Lower leg skin (tissue), 4 donors: ENCODE measurements at regions not wholly inside any gene's neighbourhood (a gene's known extent, or its start where the extent isn't known, plus 50 kb on each side); places are given as distances from the start of the nearest gene placed in this dataset.

Experiments used
- DNase-seq, 2 donors: peaks; one replicate each; pipeline ENCODE4 v3.0.0-alpha.2; 2019; ENCODE audit warnings: low spot score in 2 of 2
- H3K4me3 ChIP-seq: fragments of 200-600 bp; sonication (generic); 2 replicates; pipeline ENCODE4 v1.5.1; 2017; ENCODE audit warnings: mild to moderate bottlenecking, low read depth; ENCODE audit not compliant: poor library complexity, severe bottlenecking
- CTCF ChIP-seq, 3 donors: fragments of 450-650 bp; IDR thresholded peaks; one replicate each; pipeline ENCODE4 v1.5.1; 2016; ENCODE audit warnings: antibody characterized with exemption in 3 of 3, mild to moderate bottlenecking in 3 of 3, moderate library complexity in 2 of 3
- POLR2A ChIP-seq, 2 donors: fragments of 450-650 bp; IDR thresholded peaks; one replicate each; pipeline ENCODE4 v1.6.1; 2016 to 2017; ENCODE audit warnings: antibody characterized with exemption in 2 of 2, mild to moderate bottlenecking in 1 of 2, moderate library complexity in 1 of 2
- WGBS, 2 donors: methylation state at CpG; one replicate each; pipeline ENCODE4 v1.1.5; 2018; 5-methylcytosine and 5-hydroxymethylcytosine counted together
- intact Hi-C: fragments of 100-400 bp; cut with DNase I; formaldehyde crosslinking; loops from one replicate; pipeline ENCODE4 v1.15.0; 2023; ENCODE audit warnings: low total_unique reads

GRCh38 chr18:45329316-45329715, 286.0 kb upstream of the SLC14A2 start:
- TF ChIP-seq POLR2A (IDR thresholded peaks at IDR 0.05) (no peak), CTCF (IDR thresholded peaks at IDR 0.05) (no peak)
- intact Hi-C loops, result no loop called here
- no peak overlapping the region for H3K4me3 ChIP-seq
- DNase-seq, result no peak

- no peak overlapping the region for H3K4me3 ChIP-seq
- intact Hi-C loops, result no loop called here
- TF ChIP-seq CTCF (IDR thresholded peaks at IDR 0.05), result no peak
- TF ChIP-seq POLR2A (IDR thresholded peaks at IDR 0.05), result no peak
- 48% methylated on average over 2 of the region's 2 CpGs for WGBS, 2 donors
- DNase-seq, result no peak
Measured at GRCh38 chr18:45330170-45330594, 285.1 kb upstream of the SLC14A2 start.

DNA sequence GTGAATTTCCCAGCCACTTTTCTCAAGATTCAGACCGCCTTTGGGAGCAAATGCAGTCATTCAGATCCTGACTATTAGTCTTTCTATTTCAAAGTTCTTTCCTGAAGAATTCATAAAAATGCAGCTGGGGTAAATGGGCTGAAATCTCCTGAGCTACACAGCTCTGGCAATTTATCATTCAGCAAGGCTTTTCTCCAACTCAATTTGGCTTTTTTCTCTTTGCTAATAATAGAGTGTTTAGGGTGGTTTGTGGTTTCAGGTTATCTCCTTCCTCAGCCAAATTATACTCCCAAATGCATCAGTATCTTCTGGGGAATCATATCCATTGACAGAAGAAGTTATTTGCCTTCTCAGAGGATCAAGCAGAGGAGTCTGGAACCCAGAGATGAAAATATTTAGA, 282.4 kb upstream of the SLC14A2 start:
- TF ChIP-seq POLR2A (IDR thresholded peaks at IDR 0.05), result no peak
- no peak for TF ChIP-seq CTCF (IDR thresholded peaks at IDR 0.05)
- 67 to 71% methylated on average over 1 of the region's 1 CpG for WGBS, 2 donors
- intact Hi-C loops, result no loop called here
- DNase-seq, result no peak
- H3K4me3 ChIP-seq, result no peak overlapping the region

DNA sequence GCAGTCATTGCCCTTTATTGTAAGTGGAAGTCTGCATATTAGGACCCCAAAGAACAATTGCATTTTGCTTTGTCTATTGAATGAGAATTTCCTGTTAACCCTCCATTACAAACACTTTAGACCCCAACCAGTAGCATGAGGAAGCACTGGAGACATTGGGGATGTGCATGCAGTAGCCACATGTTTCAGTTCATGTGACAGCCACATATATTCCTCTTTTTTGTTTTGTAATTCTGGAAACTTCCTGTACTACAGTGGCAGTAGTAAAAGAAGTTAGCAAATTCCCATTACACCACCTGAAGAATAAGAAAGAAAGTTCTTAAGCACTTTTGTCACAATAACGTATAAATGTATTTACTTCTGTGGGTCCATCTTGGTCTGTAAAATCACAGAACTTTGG, 281.1 kb upstream of the SLC14A2 start:
- no peak overlapping the region for H3K4me3 ChIP-seq
- intact Hi-C loops, result no loop called here
- no peak for TF ChIP-seq POLR2A (IDR thresholded peaks at IDR 0.05)
- TF ChIP-seq CTCF (IDR thresholded peaks at IDR 0.05), result no peak
- DNase-seq, result no peak
- WGBS, 2 donors, result 77 to 94% methylated on average over 1 of the region's 1 CpG

DNA sequence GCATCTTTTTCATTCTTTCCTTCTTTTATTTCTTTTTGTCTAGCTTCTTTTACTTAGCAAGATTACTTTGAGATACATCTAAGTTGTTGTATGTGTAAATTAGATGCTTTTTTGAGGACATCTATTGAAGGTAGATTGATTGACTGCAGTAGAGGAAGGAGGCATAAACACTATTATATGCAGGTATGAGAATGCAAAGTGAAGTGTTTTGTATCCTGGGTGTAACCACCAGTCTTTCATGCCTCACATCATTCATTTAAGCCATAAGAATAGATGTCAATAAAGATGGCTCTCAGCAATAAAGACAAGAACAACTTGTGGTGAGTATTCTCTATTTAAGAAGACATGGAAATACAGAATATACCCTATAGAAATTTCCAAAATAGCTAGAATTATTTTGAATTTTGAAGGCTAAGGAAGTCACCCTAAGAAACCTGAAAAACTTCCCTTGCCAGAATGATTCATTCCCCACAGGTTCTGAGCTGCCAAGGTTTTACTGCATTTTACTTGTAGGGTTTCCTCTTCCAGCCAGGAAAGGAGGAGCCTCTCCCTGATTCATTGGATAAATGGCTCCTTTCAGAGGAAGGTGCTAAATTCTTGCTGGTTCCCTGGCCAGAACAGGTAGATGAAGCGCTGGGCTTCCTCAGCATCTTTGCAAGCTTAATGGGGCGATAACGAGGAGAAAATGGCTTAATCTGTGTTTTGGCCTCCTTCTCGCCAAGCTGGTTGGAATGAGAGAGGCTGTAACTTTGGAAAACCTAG, 279.8 kb upstream of the SLC14A2 start:
- no peak for DNase-seq
- no peak for TF ChIP-seq CTCF (IDR thresholded peaks at IDR 0.05)
- TF ChIP-seq POLR2A (IDR thresholded peaks at IDR 0.05), result no peak
- WGBS, 2 donors, result 44 to 51% methylated on average over 4 of the region's 4 CpGs
- H3K4me3 ChIP-seq, result no peak overlapping the region
- intact Hi-C loops, result no loop called here

DNA sequence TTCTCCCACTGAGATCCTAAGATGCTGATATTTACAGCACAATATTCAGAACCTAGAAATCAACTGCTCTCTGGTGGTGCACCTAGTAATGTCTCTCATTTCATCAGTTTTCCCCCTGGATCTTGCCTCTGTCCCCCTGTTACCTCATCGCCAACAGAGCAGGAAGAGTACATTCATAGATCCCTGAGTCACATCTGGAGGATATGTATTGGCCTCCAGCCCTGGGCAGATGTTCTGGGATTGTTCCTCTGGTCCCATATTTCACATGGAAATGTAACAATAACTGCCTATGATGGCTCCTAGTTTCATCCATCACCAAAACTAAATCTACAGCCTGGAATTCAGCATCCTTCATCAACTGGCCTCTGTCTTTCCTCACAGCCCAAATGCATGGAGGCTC, 278.8 kb upstream of the SLC14A2 start:
- H3K4me3 ChIP-seq, result no peak overlapping the region
- intact Hi-C loops, result no loop called here
- TF ChIP-seq POLR2A (IDR thresholded peaks at IDR 0.05), result no peak
- TF ChIP-seq CTCF (IDR thresholded peaks at IDR 0.05), result no peak
- no peak for DNase-seq
- 89 to 92% methylated on average over 1 of the region's 1 CpG for WGBS, 2 donors
